NB4 (cell line): ENCODE measurements at regions not wholly inside any gene's neighbourhood (a gene's known extent, or its start where the extent isn't known, plus 50 kb on each side); places are given as distances from the start of the nearest gene placed in this dataset.

Experiments used
- DNase-seq: peaks from one replicate; pipeline ENCODE4 v3.0.0; 2010; ENCODE audit warnings: low read depth
- H3K4me3 ChIP-seq: one replicate; pipeline ENCODE4 v1.5.1; 2011; ENCODE audit warnings: mild to moderate bottlenecking, low read depth, low read length, moderate library complexity
- MYC ChIP-seq: IDR thresholded peaks from 2 replicates; pipeline ENCODE4 v1.6.1; 2011; ENCODE audit warnings: low read depth, low read length
- POLR2A ChIP-seq: IDR thresholded peaks from 2 replicates; pipeline ENCODE4 v1.6.1; 2011; ENCODE audit warnings: mild to moderate bottlenecking; ENCODE audit not compliant: insufficient read length; ENCODE audit errors: extremely low read depth
- TF ChIP-seq, protein P1 (sequence below): IDR thresholded peaks from one replicate; pipeline ENCODE4 v1.5.1; 2012; ENCODE audit warnings: low read depth, low read length
- TF ChIP-seq, protein P2 (sequence below): IDR thresholded peaks from 2 replicates; pipeline ENCODE4 v1.6.1; 2011; ENCODE audit warnings: low read depth, low read length

DNA sequence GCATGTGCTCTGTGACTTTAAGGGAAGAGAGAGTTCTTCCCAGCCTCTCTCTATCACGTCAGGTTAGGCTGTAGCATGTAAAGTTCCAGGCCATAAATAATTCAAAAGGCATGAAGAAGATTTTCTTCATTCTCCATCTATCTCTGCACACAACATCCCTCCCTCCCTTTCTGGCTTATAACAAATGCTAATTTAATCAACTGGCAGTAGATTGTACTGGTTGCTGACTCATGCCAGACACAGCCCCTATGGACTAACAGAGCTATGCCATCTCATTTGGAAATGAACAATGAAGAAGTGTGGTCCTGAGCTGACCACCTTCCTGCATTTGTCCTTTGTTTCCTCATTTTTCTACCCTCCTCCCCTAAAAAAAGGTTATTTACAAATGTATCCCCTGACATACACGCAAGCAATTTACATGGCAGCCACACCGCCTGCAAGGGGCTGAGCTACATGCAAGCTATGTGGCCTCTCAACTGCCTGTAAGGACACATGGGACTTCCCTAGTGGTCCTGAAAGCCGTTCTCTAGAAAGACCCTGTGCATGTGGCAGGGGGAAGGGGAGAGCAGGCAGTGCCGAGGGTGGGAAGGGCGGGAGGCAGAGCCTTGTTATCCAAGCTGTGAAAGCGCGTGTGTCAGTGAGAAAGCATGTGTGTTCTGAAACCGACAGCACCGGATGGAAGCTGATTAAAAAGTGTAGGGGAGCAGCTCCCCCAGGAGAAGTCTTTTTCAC lies 90.9 kb upstream of the KLF7 start:
- no peak overlapping the region for H3K4me3 ChIP-seq
- TF ChIP-seq, protein P1, sequence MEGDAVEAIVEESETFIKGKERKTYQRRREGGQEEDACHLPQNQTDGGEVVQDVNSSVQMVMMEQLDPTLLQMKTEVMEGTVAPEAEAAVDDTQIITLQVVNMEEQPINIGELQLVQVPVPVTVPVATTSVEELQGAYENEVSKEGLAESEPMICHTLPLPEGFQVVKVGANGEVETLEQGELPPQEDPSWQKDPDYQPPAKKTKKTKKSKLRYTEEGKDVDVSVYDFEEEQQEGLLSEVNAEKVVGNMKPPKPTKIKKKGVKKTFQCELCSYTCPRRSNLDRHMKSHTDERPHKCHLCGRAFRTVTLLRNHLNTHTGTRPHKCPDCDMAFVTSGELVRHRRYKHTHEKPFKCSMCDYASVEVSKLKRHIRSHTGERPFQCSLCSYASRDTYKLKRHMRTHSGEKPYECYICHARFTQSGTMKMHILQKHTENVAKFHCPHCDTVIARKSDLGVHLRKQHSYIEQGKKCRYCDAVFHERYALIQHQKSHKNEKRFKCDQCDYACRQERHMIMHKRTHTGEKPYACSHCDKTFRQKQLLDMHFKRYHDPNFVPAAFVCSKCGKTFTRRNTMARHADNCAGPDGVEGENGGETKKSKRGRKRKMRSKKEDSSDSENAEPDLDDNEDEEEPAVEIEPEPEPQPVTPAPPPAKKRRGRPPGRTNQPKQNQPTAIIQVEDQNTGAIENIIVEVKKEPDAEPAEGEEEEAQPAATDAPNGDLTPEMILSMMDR, result no peak
- peak; percentile 41 for DNase-seq

DNA sequence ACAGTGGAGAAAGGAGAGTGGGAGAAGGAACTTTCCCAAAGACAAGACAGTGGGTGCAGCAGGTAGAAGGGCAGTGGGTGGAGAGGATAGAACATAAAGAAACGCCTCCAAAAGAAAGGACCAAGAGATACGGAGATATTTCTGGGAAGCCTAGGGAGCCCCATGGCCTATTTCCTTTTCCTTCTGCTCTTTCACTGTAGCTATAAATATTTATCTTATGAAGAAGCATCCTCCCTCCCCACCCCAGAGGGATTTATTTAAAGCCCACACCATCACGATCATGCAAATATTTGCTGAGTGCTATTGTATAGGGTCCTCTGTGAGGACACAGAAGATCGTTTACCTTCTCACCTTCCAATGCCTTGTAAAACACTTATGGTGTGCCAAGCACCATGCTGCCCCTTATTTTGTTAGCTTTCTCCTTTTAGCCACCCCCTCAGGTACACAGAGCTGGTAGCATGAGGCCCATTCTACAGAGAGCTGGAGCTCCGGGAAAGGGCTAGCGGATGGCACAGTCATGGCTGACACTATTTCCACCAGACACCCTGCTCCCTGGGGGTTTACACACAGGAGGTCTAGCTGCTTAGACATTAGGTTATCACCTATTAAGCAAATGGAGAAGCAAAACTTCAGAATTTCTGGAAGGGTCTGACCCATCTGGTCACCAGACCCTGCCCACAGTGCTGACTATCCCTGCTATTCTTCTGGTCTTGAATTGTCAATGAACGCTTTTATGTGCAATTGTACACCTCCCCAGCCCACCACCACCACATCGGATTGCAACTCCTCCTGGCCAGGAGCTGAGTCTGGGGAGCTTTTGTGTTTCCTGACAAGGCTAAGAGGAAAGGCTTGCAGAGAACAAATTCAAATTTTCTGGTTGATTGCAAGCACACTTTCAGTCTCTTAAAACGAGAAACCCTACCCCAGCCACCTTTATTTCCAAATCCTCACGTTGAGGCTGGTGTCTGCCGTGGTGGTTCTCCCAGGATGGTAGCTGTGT lies 91.8 kb upstream of the KLF7 start:
- TF ChIP-seq, protein P1, result no peak
- TF ChIP-seq MYC, result no peak
- TF ChIP-seq, protein P2, sequence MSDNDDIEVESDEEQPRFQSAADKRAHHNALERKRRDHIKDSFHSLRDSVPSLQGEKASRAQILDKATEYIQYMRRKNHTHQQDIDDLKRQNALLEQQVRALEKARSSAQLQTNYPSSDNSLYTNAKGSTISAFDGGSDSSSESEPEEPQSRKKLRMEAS, result no peak
- TF ChIP-seq POLR2A, result no peak
- no peak for DNase-seq
- H3K4me3 ChIP-seq, result no peak overlapping the region

DNA sequence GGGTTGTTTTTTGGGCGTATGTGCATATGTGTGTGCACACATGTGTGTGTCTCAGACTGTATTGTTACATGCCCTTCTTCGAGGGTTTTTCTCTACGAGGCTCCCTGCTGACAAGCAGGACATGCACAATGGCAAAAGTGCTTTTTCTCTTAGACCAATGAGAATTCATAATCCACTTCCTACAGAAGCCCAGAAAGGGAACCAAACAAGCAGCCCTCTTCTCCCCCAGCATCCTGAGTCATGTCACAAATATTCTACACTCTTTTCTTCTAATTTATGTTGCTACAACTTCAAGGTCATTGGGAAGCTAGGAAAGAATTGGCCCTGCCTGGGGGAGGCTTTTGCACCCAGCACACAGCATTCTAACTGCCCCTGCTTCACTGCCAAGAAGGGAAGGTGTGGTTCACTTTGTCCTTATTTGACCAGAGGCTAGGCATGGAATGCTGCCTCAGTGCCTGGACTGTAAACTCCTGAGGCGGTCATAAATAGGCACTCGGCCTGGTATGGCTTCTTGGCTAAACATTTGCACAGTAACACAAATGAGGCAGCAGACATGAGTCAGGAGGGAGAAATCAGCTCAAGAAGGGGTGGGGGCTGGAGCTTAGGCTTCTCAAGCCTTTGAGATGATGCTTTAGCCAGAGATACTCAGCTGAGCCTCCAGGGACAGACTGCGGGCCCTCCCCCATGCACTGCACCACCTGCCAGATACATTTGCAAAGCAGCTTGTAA lies 92.7 kb upstream of the KLF7 start:
- no peak for TF ChIP-seq POLR2A
- TF ChIP-seq, protein P2, result no peak
- TF ChIP-seq, protein P1, result no peak
- DNase-seq, result peak; percentile 54
- no peak overlapping the region for H3K4me3 ChIP-seq

DNA sequence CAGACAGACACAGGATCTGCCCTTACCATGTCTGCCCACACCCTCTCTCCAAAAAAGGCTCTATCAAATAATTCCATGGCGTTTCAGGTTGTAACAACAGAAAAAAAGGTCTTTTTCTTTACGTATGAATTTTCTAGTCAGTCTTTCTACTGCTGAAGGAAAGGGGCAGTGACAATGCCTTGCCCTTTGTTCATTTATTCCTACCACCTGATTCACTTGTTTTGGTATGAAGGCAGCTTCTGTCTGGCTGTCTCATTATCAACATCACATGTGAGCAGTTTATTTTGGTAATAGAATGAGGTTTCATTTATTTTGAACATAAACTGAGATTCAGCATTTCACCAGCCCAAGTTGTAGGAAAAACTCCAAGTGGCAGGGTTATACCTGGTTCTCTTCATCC lies 94.3 kb upstream of the KLF7 start:
- H3K4me3 ChIP-seq, result no peak overlapping the region
- no peak for DNase-seq
- TF ChIP-seq, protein P1, result no peak
- TF ChIP-seq POLR2A (no peak), MYC (no peak)

DNA sequence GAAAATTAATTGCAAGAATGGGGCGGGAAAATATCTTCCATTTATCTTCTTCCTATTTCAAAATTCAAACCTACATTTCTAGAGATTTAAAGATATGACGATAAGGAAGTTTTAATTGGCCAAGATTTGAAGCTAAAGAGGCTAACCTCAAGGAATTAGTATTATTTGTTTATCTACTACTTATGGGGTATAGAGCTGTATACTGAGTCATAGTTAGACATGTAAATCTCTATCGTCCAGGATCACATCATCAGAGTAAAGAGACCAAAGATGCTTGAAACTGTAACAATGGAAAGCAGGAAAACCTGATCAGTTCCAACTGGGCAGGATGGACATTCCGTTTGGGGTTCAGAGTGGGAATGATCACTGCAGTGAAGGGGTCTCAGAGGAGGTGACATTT lies 95.2 kb upstream of the KLF7 start:
- H3K4me3 ChIP-seq, result no peak overlapping the region
- DNase-seq, result no peak
- TF ChIP-seq POLR2A, result no peak
- TF ChIP-seq, protein P2, result no peak
- TF ChIP-seq, protein P1, result no peak
- no peak for TF ChIP-seq MYC
